B cell (primary cell): ENCODE measurements at regions not wholly inside any gene's neighbourhood (a gene's known extent, or its start where the extent isn't known, plus 50 kb on each side); places are given as distances from the start of the nearest gene placed in this dataset.

Experiments used
- ATAC-seq: fragments of 200-7000 bp; cut with Tn5 transposase; one replicate; pipeline ENCODE4 v1.10.0; 2021; ENCODE audit warnings: low read depth, mild to moderate bottlenecking, moderate number of reproducible peaks, moderate library complexity
- CTCF ChIA-PET: fragments of 350-600 bp; sonication (Branson Sonifier 250); formaldehyde crosslinking; loops from one replicate; lab custom pipeline; 2021; ENCODE audit warnings: antibody characterized with exemption, inconsistent platforms; lab: Charles Lee
- POLR2A ChIA-PET: fragments of 350-600 bp; sonication (Branson Sonifier 250); formaldehyde crosslinking; loops from one replicate; lab custom pipeline; 2021; ENCODE audit warnings: antibody characterized with exemption; lab: Charles Lee
- DNase-seq: peaks from one replicate; pipeline ENCODE4 v3.0.0; 2013
- H2AFZ ChIP-seq: 2 replicates; pipeline ENCODE4 v1.6.1; 2012; ENCODE audit warnings: mild to moderate bottlenecking, low read depth, low read length; ENCODE audit not compliant: insufficient read depth, poor library complexity, severe bottlenecking
- H3K27ac ChIP-seq, 2 donors: 1 replicate in 1 of 2; 2 replicates in 1 of 2; pipeline ENCODE4 v1.5.1; 2012 to 2013; ENCODE audit warnings: low read length in 2 of 2, mild to moderate bottlenecking in 2 of 2, moderate library complexity in 1 of 2
- H3K27me3 ChIP-seq, 4 experiments: fragments of 200-600 bp in 1 of 4; sonication (generic) in 1 of 4; replicated peaks in 1 of 4; 1 replicate in 2 of 4; 2 replicates in 2 of 4; pipeline versions ENCODE4 v1.6.1 to v1.7.0; 2013 to 2016; ENCODE audit warnings: low read length in 3 of 4, mild to moderate bottlenecking in 2 of 4, mixed read lengths in 1 of 4, moderate library complexity in 1 of 4; ENCODE audit not compliant: insufficient read depth in 4 of 4, control insufficient read depth in 3 of 4; ENCODE audit errors: control extremely low read depth in 1 of 4
- H3K36me3 ChIP-seq, 2 experiments: replicated peaks in 1 of 2; 1 replicate in 1 of 2; 2 replicates in 1 of 2; pipeline versions ENCODE4 v1.6.1 to v1.7.1; 2013; ENCODE audit warnings: low read length in 1 of 2; ENCODE audit not compliant: insufficient read depth in 2 of 2, control insufficient read depth in 1 of 2; ENCODE audit errors: control extremely low read depth in 1 of 2, extremely low read depth in 1 of 2
- H3K4me1 ChIP-seq, 2 donors: fragments of 200-600 bp in 1 of 2; sonication (generic) in 1 of 2; 1 replicate in 1 of 2; 2 replicates in 1 of 2; pipeline versions ENCODE4 v1.5.1 to v1.6.1; 2013 to 2017; ENCODE audit warnings: low read length in 2 of 2; ENCODE audit not compliant: control insufficient read depth in 2 of 2, insufficient read depth in 2 of 2
- H3K4me2 ChIP-seq: replicated peaks from 2 replicates; pipeline ENCODE3; 2012; ENCODE audit warnings: mild to moderate bottlenecking, low read depth, low read length; ENCODE audit not compliant: poor library complexity, severe bottlenecking
- H3K4me3 ChIP-seq, 5 experiments: fragments of 200-600 bp in 1 of 5; sonication (generic) in 1 of 5; 1 replicate in 3 of 5; 2 replicates in 2 of 5; pipeline versions ENCODE4 v1.5.1 to v1.7.0; 2011 to 2016; ENCODE audit warnings: low read length in 4 of 5, mild to moderate bottlenecking in 4 of 5, low read depth in 2 of 5, control low read depth in 1 of 5, moderate library complexity in 1 of 5; ENCODE audit not compliant: insufficient read depth in 1 of 5; ENCODE audit errors: control extremely low read depth in 1 of 5, extremely low read depth in 1 of 5
- H3K79me2 ChIP-seq: fragments of 200-600 bp; sonication (generic); one replicate; pipeline ENCODE4 v1.6.0; 2016; ENCODE audit warnings: low read length; ENCODE audit not compliant: control insufficient read depth, insufficient read depth
- H3K9ac ChIP-seq: fragments of 200-600 bp; sonication (generic); 2 replicates; pipeline ENCODE4 v1.6.1; 2017; ENCODE audit warnings: mild to moderate bottlenecking, low read length, moderate library complexity
- H3K9me3 ChIP-seq, 3 donors: one replicate each; pipeline versions ENCODE4 v1.6.1 to v1.7.1; 2013; ENCODE audit warnings: low read length in 2 of 3; ENCODE audit not compliant: control insufficient read depth in 2 of 3, insufficient read depth in 1 of 3; ENCODE audit errors: control extremely low read depth in 1 of 3
- H4K20me1 ChIP-seq: 2 replicates; pipeline ENCODE4 v1.6.0; 2012; ENCODE audit warnings: mild to moderate bottlenecking, low read length; ENCODE audit not compliant: insufficient read depth, control insufficient read depth, poor library complexity, severe bottlenecking
- H3K27ac Mint-ChIP-seq: one replicate; pipeline ENCODE4 v1.8.0; 2021; ENCODE audit warnings: mixed read lengths
- H3K27me3 Mint-ChIP-seq: one replicate; pipeline ENCODE4 v1.8.0; 2021; ENCODE audit warnings: mixed read lengths
- H3K4me1 Mint-ChIP-seq: one replicate; pipeline ENCODE4 v1.8.0; 2021; ENCODE audit warnings: mixed read lengths
- H3K4me3 Mint-ChIP-seq: one replicate; pipeline ENCODE4 v1.8.0; 2021; ENCODE audit warnings: mixed read lengths
- H3K9me3 Mint-ChIP-seq: one replicate; pipeline ENCODE4 v1.8.0; 2022; ENCODE audit warnings: mixed read lengths; ENCODE audit not compliant: insufficient read depth
- CTCF ChIP-seq: fragments of 200-600 bp; IDR thresholded peaks from one replicate; pipeline ENCODE4 v1.8.0; 2022; ENCODE audit warnings: antibody characterized with exemption, mild to moderate bottlenecking
- EZH2 ChIP-seq: IDR thresholded peaks from 2 replicates; pipeline ENCODE4 v1.6.1; 2012; ENCODE audit warnings: borderline replicate concordance, low read depth, mild to moderate bottlenecking, moderate library complexity, low read length; ENCODE audit not compliant: insufficient read depth, poor library complexity, severe bottlenecking
- WGBS: methylation state at CpG from one replicate; pipeline ENCODE4 v1.1.5; 2013; ENCODE audit warnings: missing lambda C conversion rate; ENCODE audit not compliant: insufficient coverage; 5-methylcytosine and 5-hydroxymethylcytosine counted together
- intact Hi-C: fragments of 100-400 bp; cut with micrococcal nuclease; formaldehyde crosslinking; loops from one replicate; pipeline ENCODE4 v1.10.0; 2022

GRCh38 chr11:116478669-116479668 is 293.8 kb downstream of the BUD13 start:
- no peaks in the 10 kb centered on the region for H3K4me1 ChIP-seq
- WGBS = 92% methylated on average over 6 of the region's 7 CpGs
- no peaks in the 10 kb centered on the region for H3K4me1 Mint-ChIP-seq
- H3K27me3 Mint-ChIP-seq = peaks cover 6% of the 10 kb centered on the region
- ATAC-seq = no peak
- H3K36me3 ChIP-seq = no peaks in the 10 kb centered on the region
- ChIA-PET CTCF (no interaction called here), POLR2A (no interaction called here)
- H3K4me2 ChIP-seq = no peak overlapping the region
- no peak overlapping the region for H3K27ac Mint-ChIP-seq
- no peaks in the 10 kb centered on the region for H3K9me3 Mint-ChIP-seq
- DNase-seq = no peak
- no peak overlapping the region for H3K4me3 ChIP-seq
- no peak for TF ChIP-seq CTCF
- no peak for TF ChIP-seq EZH2
- peaks cover 0 to 3% (median 0%) of the 10 kb centered on the region in 3 donors for H3K9me3 ChIP-seq
- peaks cover 0 to 2% (median 0%) of the 10 kb centered on the region in 4 experiments for H3K27me3 ChIP-seq
- intact Hi-C loops = no loop called here
- H2AFZ ChIP-seq = no peak overlapping the region
- no peak overlapping the region for H3K4me3 Mint-ChIP-seq
- H4K20me1 ChIP-seq = no peaks in the 10 kb centered on the region
- H3K27ac ChIP-seq = no peak overlapping the region
- no peaks in the 10 kb centered on the region for H3K79me2 ChIP-seq
- no peak overlapping the region for H3K9ac ChIP-seq

- 78% methylated on average over 7 of the region's 8 CpGs for WGBS
- Histone ChIP-seq H4K20me1 (no peaks in the 10 kb centered on the region), H3K9me3 (peaks cover 0 to 3% (median 0%) of the 10 kb centered on the region in 3 donors), H3K9ac (no peak overlapping the region), H3K27me3 (peaks cover 0 to 2% (median 0%) of the 10 kb centered on the region in 4 experiments), H3K36me3 (no peaks in the 10 kb centered on the region), H3K4me2 (no peak overlapping the region), H2AFZ (no peak overlapping the region), H3K27ac (no peak overlapping the region), H3K79me2 (no peaks in the 10 kb centered on the region), H3K4me3 (no peak overlapping the region), H3K4me1 (no peaks in the 10 kb centered on the region)
- Mint-ChIP-seq H3K9me3 (no peaks in the 10 kb centered on the region), H3K27me3 (peaks cover 5% of the 10 kb centered on the region), H3K27ac (no peak overlapping the region), H3K4me3 (no peak overlapping the region), H3K4me1 (no peaks in the 10 kb centered on the region)
- ChIA-PET CTCF (no interaction called here), POLR2A (no interaction called here)
- TF ChIP-seq CTCF = no peak
- no peak for TF ChIP-seq EZH2
- DNase-seq = no peak
- intact Hi-C loops = no loop called here
- no peak for ATAC-seq
Measured at GRCh38 chr11:116478205-116478604, 294.6 kb downstream of the BUD13 start.
